Skeletal muscle cell (primary cell): ENCODE measurements at regions not wholly inside any gene's neighbourhood (a gene's known extent, or its start where the extent isn't known, plus 50 kb on each side); places are given as distances from the start of the nearest gene placed in this dataset.

Source experiments
- DNase-seq: peaks from one replicate; pipeline ENCODE4 v3.0.0-alpha.2; 2010; ENCODE audit warnings: low read depth
- H3K4me3 ChIP-seq: 2 replicates; pipeline ENCODE4 v1.5.1; 2011; ENCODE audit warnings: low read depth, mild to moderate bottlenecking, control low read depth, low read length, moderate library complexity

- DNase-seq = no peak
- no peak overlapping the region for H3K4me3 ChIP-seq
These were observed 612.9 kb downstream of the BNC2 start for GRCh38 chr9:16257604-16258003.

GRCh38 chr9:16258191-16258590 lies 612.3 kb downstream of the BNC2 start:
- H3K4me3 ChIP-seq = no peak overlapping the region
- DNase-seq = no peak

GRCh38 chr9:16258708-16259107 lies 611.8 kb downstream of the BNC2 start:
- no peak overlapping the region for H3K4me3 ChIP-seq
- no peak for DNase-seq

- no peak for DNase-seq
- no peak overlapping the region for H3K4me3 ChIP-seq
These were observed 607.8 kb downstream of the BNC2 start for GRCh38 chr9:16262477-16263261.

- DNase-seq = no peak
These were observed 604.8 kb downstream of the BNC2 start for GRCh38 chr9:16265688-16266087.

GRCh38 chr9:16266648-16267276 lies 603.7 kb downstream of the BNC2 start:
- H3K4me3 ChIP-seq = no peak overlapping the region
- no peak for DNase-seq

More at GRCh38 chr9:16265688-16266087, 604.8 kb downstream of the BNC2 start:
- no peak overlapping the region for H3K4me3 ChIP-seq

GRCh38 chr9:16267281-16268066 lies 603.0 kb downstream of the BNC2 start:
- peak overlapping the region; percentile 7 for H3K4me3 ChIP-seq
- DNase-seq = peak; percentile 46

- DNase-seq = no peak
- H3K4me3 ChIP-seq = no peak overlapping the region
These were observed 602.2 kb downstream of the BNC2 start for GRCh38 chr9:16268067-16268881.

GRCh38 chr9:16271967-16272366 lies 598.5 kb downstream of the BNC2 start:
- no peak for DNase-seq
- H3K4me3 ChIP-seq = no peak overlapping the region

GRCh38 chr9:16272776-16273175 lies 597.7 kb downstream of the BNC2 start:
- H3K4me3 ChIP-seq = no peak overlapping the region
- DNase-seq = no peak

- no peak overlapping the region for H3K4me3 ChIP-seq
- DNase-seq = no peak
These were observed 594.5 kb downstream of the BNC2 start for GRCh38 chr9:16275795-16276624.

GRCh38 chr9:16276866-16277265 lies 593.6 kb downstream of the BNC2 start:
- DNase-seq = no peak

GRCh38 chr9:16277471-16277960 lies 593.0 kb downstream of the BNC2 start:
- no peak overlapping the region for H3K4me3 ChIP-seq
- DNase-seq = no peak

More at GRCh38 chr9:16276866-16277265, 593.6 kb downstream of the BNC2 start:
- H3K4me3 ChIP-seq = no peak overlapping the region

GRCh38 chr9:16278326-16278999 lies 592.0 kb downstream of the BNC2 start:
- DNase-seq = no peak
- no peak overlapping the region for H3K4me3 ChIP-seq

GRCh38 chr9:16281707-16282106 lies 588.8 kb downstream of the BNC2 start:
- no peak overlapping the region for H3K4me3 ChIP-seq
- DNase-seq = no peak

- H3K4me3 ChIP-seq = no peak overlapping the region
- peak; percentile 63 for DNase-seq
These were observed 588.3 kb downstream of the BNC2 start for GRCh38 chr9:16282216-16282615.

GRCh38 chr9:16282718-16283117 lies 587.8 kb downstream of the BNC2 start:
- no peak overlapping the region for H3K4me3 ChIP-seq
- no peak for DNase-seq

- no peak for DNase-seq
- H3K4me3 ChIP-seq = no peak overlapping the region
These were observed 584.3 kb downstream of the BNC2 start for GRCh38 chr9:16286160-16286559.
